ENCODE measurements at regions not wholly inside any gene's neighbourhood (a gene's known extent, or its start where the extent isn't known, plus 50 kb on each side); places are given as distances from the start of the nearest gene placed in this dataset.
"Not testable (repeated sequence)": the region's sequence is repeated elsewhere in the genome, so short reads cannot be mapped to it uniquely, and the experiment has no call there.

GRCh38 chr3:89714237-89714636 is 606.8 kb downstream of the EPHA3 start:
- no peak overlapping the region for H3K4me3 Mint-ChIP-seq
- H3K4me1 Mint-ChIP-seq (ENCODE audit: low read depth), result no peaks in the 10 kb centered on the region
- no peak for DNase-seq (ENCODE audit: low spot score)
- H3K36me3 Mint-ChIP-seq (ENCODE audit: low read depth), result no peaks in the 10 kb centered on the region
- intact Hi-C loops (cut with micrococcal nuclease), result no loop called here
- H3K9me3 Mint-ChIP-seq, result peaks cover 14% of the 10 kb centered on the region
- H3K27ac Mint-ChIP-seq, result no peak overlapping the region
- H3K27me3 Mint-ChIP-seq (ENCODE audit: insufficient read depth), result no peaks in the 10 kb centered on the region

DNA sequence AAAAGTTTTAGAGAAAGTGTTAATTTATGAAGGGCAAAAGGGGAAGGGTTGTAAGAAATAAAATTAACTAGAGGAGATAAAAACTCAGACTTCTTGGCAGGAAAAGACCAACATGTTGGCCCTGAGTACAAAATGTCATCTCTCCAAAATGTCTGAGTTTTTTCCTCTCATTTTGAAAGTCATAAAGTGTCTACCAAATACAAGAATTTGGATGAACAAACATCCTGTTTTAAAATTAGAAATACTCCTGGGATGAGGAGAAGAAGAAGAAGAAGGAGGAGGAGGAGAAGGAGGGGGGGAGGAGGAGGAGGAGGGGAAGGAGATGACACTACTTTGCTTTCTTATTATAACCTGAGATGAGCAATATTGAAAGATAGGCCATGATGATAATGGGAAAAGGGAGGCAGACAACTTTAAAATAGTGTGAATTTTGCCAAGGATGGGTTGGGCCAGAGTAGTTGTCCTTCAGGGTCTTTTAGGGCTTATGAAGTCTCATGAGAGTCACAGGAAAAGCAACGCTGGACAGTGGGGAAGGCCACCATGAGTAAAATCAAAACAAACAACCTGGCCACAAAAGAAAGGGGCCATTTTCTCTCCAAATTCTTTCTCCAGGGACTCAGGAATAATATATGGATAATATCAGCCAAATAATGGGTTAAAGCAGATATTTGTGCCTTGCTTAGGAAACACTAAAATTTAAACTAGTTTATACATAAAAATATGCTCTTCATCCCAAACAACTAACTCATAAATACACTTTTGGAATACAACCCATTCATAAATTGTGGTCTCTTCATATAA is 632.9 kb downstream of the EPHA3 start:
- DNase-seq (ENCODE audit: low spot score), result no peak
- no peaks in the 10 kb centered on the region for H3K4me1 Mint-ChIP-seq (ENCODE audit: low read depth)
- H3K27ac Mint-ChIP-seq, result no peak overlapping the region
- H3K27me3 Mint-ChIP-seq (ENCODE audit: insufficient read depth), result no peaks in the 10 kb centered on the region
- no peaks in the 10 kb centered on the region for H3K36me3 Mint-ChIP-seq (ENCODE audit: low read depth)
- H3K9me3 Mint-ChIP-seq, result peaks cover 7% of the 10 kb centered on the region
- no peak overlapping the region for H3K4me3 Mint-ChIP-seq
- intact Hi-C loops (cut with micrococcal nuclease), result no loop called here

DNA sequence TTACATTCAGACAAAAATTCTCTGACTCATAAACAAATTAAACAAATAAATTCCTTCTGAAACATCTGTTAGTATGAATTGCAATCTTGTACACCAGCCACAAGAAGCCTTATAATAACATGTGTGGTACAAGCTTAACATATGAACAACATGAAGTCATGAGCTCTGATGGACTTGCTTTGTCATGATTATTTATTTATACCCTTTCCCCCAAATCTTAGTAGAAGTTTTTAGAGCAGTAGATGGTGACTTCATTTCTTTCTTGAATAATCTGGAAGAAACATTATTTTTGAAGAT is 633.4 kb downstream of the EPHA3 start:
- no peaks in the 10 kb centered on the region for H3K27me3 Mint-ChIP-seq (ENCODE audit: insufficient read depth)
- H3K27ac Mint-ChIP-seq, result no peak overlapping the region
- H3K4me1 Mint-ChIP-seq (ENCODE audit: low read depth), result no peaks in the 10 kb centered on the region
- intact Hi-C loops (cut with micrococcal nuclease), result no loop called here
- H3K36me3 Mint-ChIP-seq (ENCODE audit: low read depth), result no peaks in the 10 kb centered on the region
- peaks cover 11% of the 10 kb centered on the region for H3K9me3 Mint-ChIP-seq
- no peak overlapping the region for H3K4me3 Mint-ChIP-seq
- no peak for DNase-seq (ENCODE audit: low spot score)

- intact Hi-C loops (cut with micrococcal nuclease), result no loop called here
- H3K4me1 Mint-ChIP-seq (ENCODE audit: low read depth), result no peaks in the 10 kb centered on the region
- H3K9me3 Mint-ChIP-seq, result peaks cover 18% of the 10 kb centered on the region
- no peaks in the 10 kb centered on the region for H3K27me3 Mint-ChIP-seq (ENCODE audit: insufficient read depth)
- no peak overlapping the region for H3K27ac Mint-ChIP-seq
- no peak overlapping the region for H3K4me3 Mint-ChIP-seq
- no peak for DNase-seq (ENCODE audit: low spot score)
- H3K36me3 Mint-ChIP-seq (ENCODE audit: low read depth), result no peaks in the 10 kb centered on the region
Observed at GRCh38 chr3:89742546-89742945, 635.1 kb downstream of the EPHA3 start.

DNA sequence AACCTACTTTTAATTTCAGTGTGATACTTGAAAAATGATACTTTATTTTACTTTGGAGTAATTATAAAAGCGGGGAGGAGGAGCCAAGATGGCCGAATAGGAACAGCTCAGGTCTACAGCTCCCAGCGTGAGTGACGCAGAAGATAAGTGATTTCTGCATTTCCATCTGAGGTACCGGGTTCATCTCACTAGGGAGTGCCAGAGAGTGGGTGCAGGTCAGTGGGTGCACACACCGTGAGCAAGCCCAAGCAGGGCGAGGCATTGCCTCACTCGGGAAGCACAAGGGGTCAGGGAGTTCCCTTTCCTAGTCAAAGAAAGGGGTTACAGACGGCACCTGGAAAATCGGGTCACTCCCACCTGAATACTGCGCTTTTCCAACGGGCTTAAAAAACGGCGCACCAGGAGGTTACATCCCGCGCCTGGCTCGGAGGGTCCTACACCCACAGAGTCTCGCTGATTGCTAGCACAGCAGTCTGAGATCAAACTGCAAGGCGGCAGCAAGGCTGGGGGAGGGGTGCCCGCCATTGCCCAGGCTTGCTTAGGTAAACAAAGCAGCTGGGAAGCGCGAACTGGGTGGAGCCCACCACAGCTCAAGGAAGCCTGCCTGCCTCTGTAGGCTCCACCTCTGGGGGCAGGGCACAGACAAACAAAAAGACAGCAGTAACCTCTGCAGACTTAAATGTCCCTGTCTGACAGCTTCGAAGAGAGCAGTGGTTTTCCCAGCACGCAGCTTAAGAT is 640.3 kb downstream of the EPHA3 start:
- H3K9me3 Mint-ChIP-seq, result peaks cover 23% of the 10 kb centered on the region
- H3K27me3 Mint-ChIP-seq (ENCODE audit: insufficient read depth); H3K4me3 Mint-ChIP-seq; intact Hi-C loops (cut with micrococcal nuclease); DNase-seq (ENCODE audit: low spot score); H3K4me1 Mint-ChIP-seq (ENCODE audit: low read depth); H3K27ac Mint-ChIP-seq; H3K36me3 Mint-ChIP-seq (ENCODE audit: low read depth): not testable (repeated sequence)

GRCh38 chr3:89762405-89762804 is 655.0 kb downstream of the EPHA3 start:
- intact Hi-C loops (cut with micrococcal nuclease), result no loop called here
- Mint-ChIP-seq H3K4me3 (no peak overlapping the region), H3K9me3 (peaks cover 17% of the 10 kb centered on the region), H3K27ac (no peak overlapping the region), H3K27me3 (ENCODE audit: insufficient read depth) (no peaks in the 10 kb centered on the region), H3K36me3 (ENCODE audit: low read depth) (no peaks in the 10 kb centered on the region), H3K4me1 (ENCODE audit: low read depth) (no peaks in the 10 kb centered on the region)
- no peak for DNase-seq (ENCODE audit: low spot score)

DNA sequence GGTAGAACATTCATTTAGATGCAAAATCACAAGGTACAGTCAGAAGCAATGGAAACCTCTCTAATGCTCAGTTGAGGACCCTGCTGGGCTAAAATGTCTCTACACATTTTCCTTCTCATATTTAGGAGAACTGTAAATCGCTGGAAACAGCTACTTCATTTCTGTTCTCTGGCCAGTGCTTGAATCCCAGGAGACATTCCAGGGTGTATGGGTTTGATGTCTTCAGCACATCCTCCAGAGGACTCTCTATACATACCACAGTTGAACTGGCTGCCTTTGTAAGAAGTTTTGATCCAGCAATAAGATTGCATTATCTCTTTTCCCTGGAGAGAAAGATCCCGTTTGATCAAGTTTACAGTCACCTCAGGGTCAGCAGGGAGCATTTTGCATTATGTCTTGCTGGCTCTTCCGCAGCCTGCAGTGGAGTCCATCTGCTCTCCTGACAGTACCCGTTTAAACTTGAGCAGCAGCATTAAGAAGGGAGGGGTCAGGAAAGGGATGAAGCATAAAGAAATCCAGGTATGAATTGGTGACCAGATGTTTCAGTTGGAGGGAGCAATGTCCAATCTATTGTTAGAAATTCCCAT is 676.0 kb downstream of the EPHA3 start:
- Mint-ChIP-seq H3K27ac (no peak overlapping the region), H3K4me1 (ENCODE audit: low read depth) (no peaks in the 10 kb centered on the region), H3K36me3 (ENCODE audit: low read depth) (no peaks in the 10 kb centered on the region), H3K9me3 (peaks cover 35% of the 10 kb centered on the region), H3K4me3 (no peak overlapping the region), H3K27me3 (ENCODE audit: insufficient read depth) (no peaks in the 10 kb centered on the region)
- no peak for DNase-seq (ENCODE audit: low spot score)
- intact Hi-C loops (cut with micrococcal nuclease), result no loop called here

- H3K27me3 Mint-ChIP-seq (ENCODE audit: insufficient read depth), result no peaks in the 10 kb centered on the region
- intact Hi-C loops (cut with micrococcal nuclease), result no loop called here
- H3K4me1 Mint-ChIP-seq (ENCODE audit: low read depth), result no peaks in the 10 kb centered on the region
- H3K27ac Mint-ChIP-seq, result no peak overlapping the region
- no peak overlapping the region for H3K4me3 Mint-ChIP-seq
- no peaks in the 10 kb centered on the region for H3K36me3 Mint-ChIP-seq (ENCODE audit: low read depth)
- DNase-seq (ENCODE audit: low spot score), result no peak
- peaks cover 31% of the 10 kb centered on the region for H3K9me3 Mint-ChIP-seq
Observed at GRCh38 chr3:89787485-89787884, 680.1 kb downstream of the EPHA3 start.

DNA sequence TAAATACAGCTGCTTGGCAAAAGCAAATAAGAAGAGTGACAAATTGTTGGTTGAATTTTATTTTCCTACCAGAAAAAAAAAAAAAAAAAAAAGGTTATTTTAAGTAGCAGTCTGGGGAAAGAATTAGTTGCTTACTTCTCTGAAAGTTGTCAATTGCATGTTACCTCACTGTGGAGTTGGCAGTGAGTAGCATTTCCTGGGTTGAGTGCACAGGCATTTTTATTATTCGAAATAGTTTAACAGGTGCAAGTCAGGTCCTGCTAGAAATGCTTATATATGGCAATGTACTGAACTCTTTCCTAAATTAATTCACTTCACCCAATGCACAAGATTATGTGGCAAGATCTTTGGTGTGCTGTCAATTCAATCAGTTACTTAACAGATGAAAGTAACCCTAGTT is 680.6 kb downstream of the EPHA3 start:
- no peaks in the 10 kb centered on the region for H3K4me1 Mint-ChIP-seq (ENCODE audit: low read depth)
- no peak overlapping the region for H3K4me3 Mint-ChIP-seq
- H3K36me3 Mint-ChIP-seq (ENCODE audit: low read depth), result no peaks in the 10 kb centered on the region
- peaks cover 31% of the 10 kb centered on the region for H3K9me3 Mint-ChIP-seq
- no peak overlapping the region for H3K27ac Mint-ChIP-seq
- DNase-seq (ENCODE audit: low spot score), result no peak
- no peaks in the 10 kb centered on the region for H3K27me3 Mint-ChIP-seq (ENCODE audit: insufficient read depth)
- intact Hi-C loops (cut with micrococcal nuclease), result no loop called here

DNA sequence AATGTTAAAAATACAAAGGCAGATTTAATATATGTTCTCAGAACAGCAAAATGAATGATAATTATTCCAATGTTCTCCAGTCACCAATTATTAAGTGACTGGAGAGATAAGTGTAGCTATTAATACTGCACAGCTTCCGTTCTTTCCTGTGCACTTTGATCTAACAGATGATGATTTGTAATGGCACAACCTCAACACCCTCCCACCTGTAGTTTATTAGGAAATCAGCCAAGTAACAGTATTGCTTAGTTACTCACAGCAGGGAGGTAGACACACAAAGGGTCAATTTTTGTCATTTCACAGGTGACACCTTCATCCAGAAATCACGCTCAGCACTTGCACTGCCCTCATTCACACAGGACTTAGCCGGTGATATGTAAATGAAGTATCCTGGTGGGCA is 688.1 kb downstream of the EPHA3 start:
- H3K4me1 Mint-ChIP-seq (ENCODE audit: low read depth), result no peaks in the 10 kb centered on the region
- H3K27me3 Mint-ChIP-seq (ENCODE audit: insufficient read depth), result no peaks in the 10 kb centered on the region
- no peak for DNase-seq (ENCODE audit: low spot score)
- H3K36me3 Mint-ChIP-seq (ENCODE audit: low read depth), result no peaks in the 10 kb centered on the region
- intact Hi-C loops (cut with micrococcal nuclease), result no loop called here
- no peak overlapping the region for H3K27ac Mint-ChIP-seq
- no peak overlapping the region for H3K4me3 Mint-ChIP-seq
- peaks cover 9% of the 10 kb centered on the region for H3K9me3 Mint-ChIP-seq

- intact Hi-C loops (cut with micrococcal nuclease), result no loop called here
- Mint-ChIP-seq H3K27me3 (ENCODE audit: insufficient read depth) (no peaks in the 10 kb centered on the region), H3K4me3 (no peak overlapping the region), H3K36me3 (ENCODE audit: low read depth) (no peaks in the 10 kb centered on the region), H3K4me1 (ENCODE audit: low read depth) (no peaks in the 10 kb centered on the region), H3K27ac (no peak overlapping the region), H3K9me3 (no peaks in the 10 kb centered on the region)
- no peak for DNase-seq (ENCODE audit: low spot score)
Observed at GRCh38 chr3:89802881-89803280, 695.5 kb downstream of the EPHA3 start.

DNA sequence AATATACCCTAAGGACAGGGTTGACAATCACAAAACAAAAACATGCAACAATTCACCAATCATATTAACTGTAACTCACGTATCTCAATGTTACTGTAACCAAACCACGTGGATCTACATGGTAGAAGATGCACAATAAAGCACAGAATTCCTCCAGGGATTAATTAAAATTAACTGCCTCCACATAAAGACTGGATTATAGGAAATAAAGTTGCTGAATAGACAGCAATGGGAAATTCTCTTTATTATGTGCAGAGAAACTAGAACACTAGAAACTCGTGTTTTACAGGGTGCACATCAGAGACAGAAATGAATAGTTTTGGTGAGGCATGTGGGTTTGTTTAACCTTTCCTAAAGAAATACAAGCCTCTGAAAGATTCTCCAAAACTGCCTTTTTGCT is 696.3 kb downstream of the EPHA3 start:
- H3K4me1 Mint-ChIP-seq (ENCODE audit: low read depth), result no peaks in the 10 kb centered on the region
- no peak overlapping the region for H3K27ac Mint-ChIP-seq
- no peak for DNase-seq (ENCODE audit: low spot score)
- no peaks in the 10 kb centered on the region for H3K9me3 Mint-ChIP-seq
- H3K27me3 Mint-ChIP-seq (ENCODE audit: insufficient read depth), result no peaks in the 10 kb centered on the region
- no peak overlapping the region for H3K4me3 Mint-ChIP-seq
- intact Hi-C loops (cut with micrococcal nuclease), result no loop called here
- H3K36me3 Mint-ChIP-seq (ENCODE audit: low read depth), result no peaks in the 10 kb centered on the region

DNA sequence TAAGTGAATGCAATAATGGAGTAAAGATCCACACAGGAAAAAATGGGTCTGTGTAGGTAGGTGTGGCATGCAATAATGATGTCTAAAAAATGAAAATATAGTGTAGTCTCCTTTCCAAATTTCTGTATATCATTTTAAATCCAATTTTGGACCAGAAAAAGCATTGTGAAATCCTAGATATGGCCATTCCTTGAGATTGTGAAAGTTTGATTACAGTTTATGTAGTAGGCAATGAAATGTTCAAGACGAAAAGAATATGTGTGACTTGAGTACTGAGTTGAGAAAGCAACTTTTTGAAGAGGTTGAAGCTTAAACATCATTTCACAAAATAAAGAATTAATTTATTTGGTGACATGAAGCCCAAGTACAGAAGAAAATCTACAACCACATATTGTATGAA is 698.7 kb downstream of the EPHA3 start:
- no peak for DNase-seq (ENCODE audit: low spot score)
- H3K9me3 Mint-ChIP-seq, result peaks cover 3% of the 10 kb centered on the region
- intact Hi-C loops (cut with micrococcal nuclease), result no loop called here
- no peaks in the 10 kb centered on the region for H3K27me3 Mint-ChIP-seq (ENCODE audit: insufficient read depth)
- H3K4me1 Mint-ChIP-seq (ENCODE audit: low read depth), result no peaks in the 10 kb centered on the region
- no peak overlapping the region for H3K27ac Mint-ChIP-seq
- H3K4me3 Mint-ChIP-seq, result no peak overlapping the region
- H3K36me3 Mint-ChIP-seq (ENCODE audit: low read depth), result no peaks in the 10 kb centered on the region
